Mononuclear cell (primary cell): ENCODE measurements at regions not wholly inside any gene's neighbourhood (a gene's known extent, or its start where the extent isn't known, plus 50 kb on each side); places are given as distances from the start of the nearest gene placed in this dataset.

Experiments
- H3K27me3 ChIP-seq: 2 replicates; pipeline ENCODE4 v1.6.0; 2011; ENCODE audit warnings: low read length, control low read depth; ENCODE audit not compliant: insufficient read depth
- H3K4me1 ChIP-seq: 2 replicates; pipeline ENCODE4 v1.5.1; 2011; ENCODE audit warnings: mild to moderate bottlenecking, low read length, control low read depth; ENCODE audit not compliant: insufficient read depth
- H3K4me3 ChIP-seq: 2 replicates; pipeline ENCODE4 v1.5.1; 2011; ENCODE audit warnings: mild to moderate bottlenecking, low read length, moderate library complexity
- H3K9me3 ChIP-seq: 2 replicates; pipeline ENCODE4 v1.5.1; 2011; ENCODE audit warnings: low read depth, mild to moderate bottlenecking, control low read depth, low read length

- Histone ChIP-seq H3K9me3 (no peaks in the 10 kb centered on the region), H3K4me3 (no peak overlapping the region), H3K4me1 (no peaks in the 10 kb centered on the region), H3K27me3 (no peaks in the 10 kb centered on the region)
These were observed 1122.5 kb upstream of the WWC1 start for GRCh38 chr5:167168971-167169370.

- H3K4me1 ChIP-seq, result no peaks in the 10 kb centered on the region
- no peak overlapping the region for H3K4me3 ChIP-seq
- H3K27me3 ChIP-seq, result no peaks in the 10 kb centered on the region
- no peaks in the 10 kb centered on the region for H3K9me3 ChIP-seq
These were observed 1120.4 kb upstream of the WWC1 start for GRCh38 chr5:167171056-167171455.

- Histone ChIP-seq H3K4me1 (no peaks in the 10 kb centered on the region), H3K4me3 (no peak overlapping the region), H3K27me3 (no peaks in the 10 kb centered on the region), H3K9me3 (no peaks in the 10 kb centered on the region)
These were observed 1113.7 kb upstream of the WWC1 start for GRCh38 chr5:167177736-167178135.

- Histone ChIP-seq H3K4me3 (no peak overlapping the region), H3K9me3 (no peaks in the 10 kb centered on the region), H3K4me1 (no peaks in the 10 kb centered on the region), H3K27me3 (no peaks in the 10 kb centered on the region)
These were observed 1110.5 kb upstream of the WWC1 start for GRCh38 chr5:167180906-167181305.

GRCh38 chr5:167205881-167206280 is 1085.6 kb upstream of the WWC1 start:
- Histone ChIP-seq H3K27me3 (no peaks in the 10 kb centered on the region), H3K4me3 (no peak overlapping the region), H3K9me3 (no peaks in the 10 kb centered on the region), H3K4me1 (no peaks in the 10 kb centered on the region)

- no peaks in the 10 kb centered on the region for H3K4me1 ChIP-seq
- H3K9me3 ChIP-seq, result no peaks in the 10 kb centered on the region
- H3K4me3 ChIP-seq, result no peak overlapping the region
- no peaks in the 10 kb centered on the region for H3K27me3 ChIP-seq
These were observed 1084.4 kb upstream of the WWC1 start for GRCh38 chr5:167207081-167207480.

GRCh38 chr5:167208911-167209310 is 1082.5 kb upstream of the WWC1 start:
- H3K4me3 ChIP-seq, result no peak overlapping the region
- H3K27me3 ChIP-seq, result no peaks in the 10 kb centered on the region
- H3K4me1 ChIP-seq, result no peaks in the 10 kb centered on the region
- H3K9me3 ChIP-seq, result no peaks in the 10 kb centered on the region

- Histone ChIP-seq H3K27me3 (no peaks in the 10 kb centered on the region), H3K4me3 (no peak overlapping the region), H3K4me1 (no peaks in the 10 kb centered on the region), H3K9me3 (no peaks in the 10 kb centered on the region)
These were observed 1074.2 kb upstream of the WWC1 start for GRCh38 chr5:167217097-167217743.

- H3K9me3 ChIP-seq, result no peaks in the 10 kb centered on the region
- no peaks in the 10 kb centered on the region for H3K4me1 ChIP-seq
- H3K27me3 ChIP-seq, result no peaks in the 10 kb centered on the region
- H3K4me3 ChIP-seq, result no peak overlapping the region
These were observed 1072.1 kb upstream of the WWC1 start for GRCh38 chr5:167219298-167219697.

- no peak overlapping the region for H3K4me3 ChIP-seq
- H3K9me3 ChIP-seq, result peaks cover 14% of the 10 kb centered on the region
- no peaks in the 10 kb centered on the region for H3K27me3 ChIP-seq
- no peaks in the 10 kb centered on the region for H3K4me1 ChIP-seq
These were observed 1065.1 kb upstream of the WWC1 start for GRCh38 chr5:167226386-167226785.

GRCh38 chr5:167228134-167228533 is 1063.3 kb upstream of the WWC1 start:
- H3K4me1 ChIP-seq, result no peaks in the 10 kb centered on the region
- H3K27me3 ChIP-seq, result no peaks in the 10 kb centered on the region
- peaks cover 14% of the 10 kb centered on the region for H3K9me3 ChIP-seq
- H3K4me3 ChIP-seq, result no peak overlapping the region

GRCh38 chr5:167229751-167230150 is 1061.7 kb upstream of the WWC1 start:
- no peaks in the 10 kb centered on the region for H3K27me3 ChIP-seq
- H3K4me1 ChIP-seq, result no peaks in the 10 kb centered on the region
- H3K9me3 ChIP-seq, result peaks cover 14% of the 10 kb centered on the region
- no peak overlapping the region for H3K4me3 ChIP-seq

GRCh38 chr5:167230414-167230813 is 1061.0 kb upstream of the WWC1 start:
- peaks cover 13% of the 10 kb centered on the region for H3K9me3 ChIP-seq
- H3K27me3 ChIP-seq, result no peaks in the 10 kb centered on the region
- no peaks in the 10 kb centered on the region for H3K4me1 ChIP-seq
- no peak overlapping the region for H3K4me3 ChIP-seq

- H3K9me3 ChIP-seq, result no peaks in the 10 kb centered on the region
- H3K4me1 ChIP-seq, result no peaks in the 10 kb centered on the region
- no peaks in the 10 kb centered on the region for H3K27me3 ChIP-seq
- no peak overlapping the region for H3K4me3 ChIP-seq
These were observed 1058.7 kb upstream of the WWC1 start for GRCh38 chr5:167232675-167233311.

- H3K4me1 ChIP-seq, result no peaks in the 10 kb centered on the region
- no peak overlapping the region for H3K4me3 ChIP-seq
- H3K27me3 ChIP-seq, result no peaks in the 10 kb centered on the region
- H3K9me3 ChIP-seq, result no peaks in the 10 kb centered on the region
These were observed 1057.8 kb upstream of the WWC1 start for GRCh38 chr5:167233507-167234220.
